ENCODE measurements at regions not wholly inside any gene's neighbourhood (a gene's known extent, or its start where the extent isn't known, plus 50 kb on each side); places are given as distances from the start of the nearest gene placed in this dataset.

DNA sequence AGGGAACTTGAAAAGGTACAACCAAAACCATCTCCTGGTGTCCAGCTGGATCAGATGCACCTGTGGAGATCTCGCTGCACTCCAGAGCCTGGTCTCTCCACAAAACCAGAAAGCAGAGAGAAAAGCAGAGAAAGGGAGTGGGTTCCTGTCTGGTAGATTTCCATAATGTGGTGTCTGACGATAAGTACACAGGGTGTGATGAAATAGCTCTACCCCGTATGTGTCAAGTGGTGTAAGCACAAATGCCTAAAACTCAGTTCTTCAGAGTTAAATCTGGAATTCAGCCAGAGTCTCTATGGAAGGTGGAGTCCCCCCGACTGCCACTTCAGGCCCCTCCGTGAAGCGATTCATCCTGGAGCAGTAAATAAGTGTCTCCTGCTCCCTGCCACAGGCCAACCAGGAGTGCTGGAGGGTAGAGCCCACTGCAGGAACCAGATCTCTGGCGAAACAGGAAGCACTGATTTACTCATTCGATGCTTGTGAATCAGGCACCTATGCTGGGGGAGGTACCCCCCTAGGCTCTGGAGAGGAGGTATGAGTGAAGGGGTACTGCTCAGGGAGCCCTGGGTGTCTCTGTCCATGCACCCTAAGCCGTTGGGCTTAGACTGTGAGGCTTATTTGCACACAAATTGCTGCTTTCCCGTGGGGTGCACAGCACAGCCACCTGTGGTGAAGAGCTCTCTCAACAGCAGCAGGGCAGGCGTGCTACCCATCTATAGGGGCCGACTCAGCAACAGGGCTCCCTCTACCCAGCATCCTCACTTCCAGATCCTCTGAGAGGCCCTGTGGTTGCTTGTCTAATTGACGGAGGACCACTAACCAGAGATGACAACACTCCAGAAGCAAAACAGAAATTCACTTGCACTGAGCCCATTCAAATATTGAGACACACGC is 97.1 kb upstream of the MYOCD start:
- H3K9ac ChIP-seq (ENCODE audit: control insufficient read depth, insufficient read depth, low read length): no peak overlapping the region
- no peaks in the 10 kb centered on the region; the same call in 1 of the 2 replicates for H3K4me1 ChIP-seq (ENCODE audit: control insufficient read depth, insufficient read depth, low read length)
- WGBS (ENCODE audit: insufficient coverage, insufficient replicate concordance, low lambda C conversion rate, missing lambda C conversion rate): 21% methylated on average over 14 of the region's 14 CpGs
- H3K4me3 ChIP-seq: no peak overlapping the region
- H3K4me2 ChIP-seq (ENCODE audit: control insufficient read depth, insufficient read depth): no peak overlapping the region
- FAIRE-seq: no peak
- H4K20me1 ChIP-seq (ENCODE audit: control insufficient read depth, insufficient read depth): no peaks in the 10 kb centered on the region
- H2AFZ ChIP-seq (ENCODE audit: control insufficient read depth, low read depth, low read length): no peak overlapping the region
- no peak for DNase-seq (ENCODE audit: low read depth, low spot score)
- CTCF ChIA-PET: interaction anchor here (1.9 kb wide), 1 partner anchor 23 kb away, joined by 6 read pairs; no protein-coding TSS in a partner anchor
- H3K27me3 ChIP-seq (replicated peaks in 1 of 2; ENCODE audit: control insufficient read depth in 2 of 2, insufficient read depth in 2 of 2, low read length in 1 of 2): no peaks in the 10 kb centered on the region
- SMC1A ChIA-PET (ENCODE audit: uncharacterized antibody, unreplicated experiment): no interaction called here
- no peaks in the 10 kb centered on the region for H3K36me3 ChIP-seq (ENCODE audit: control insufficient read depth in 2 of 2, insufficient read depth in 2 of 2, low read length in 1 of 2)
- POLR2A ChIA-PET: no interaction called here
- H3K27ac ChIP-seq (ENCODE audit: control insufficient read depth, insufficient read depth): no peak overlapping the region
- no TSS peak for BruUV-seq (replicated peaks)
- no peaks in the 10 kb centered on the region for H3K79me2 ChIP-seq (ENCODE audit: control insufficient read depth, insufficient read depth, low read length)
- RAD21 ChIA-PET (ENCODE audit: unreplicated experiment): no interaction called here
- no peak for ATAC-seq
- in situ Hi-C loops (cut with MboI): no loop called here
- intact Hi-C loops (cut with micrococcal nuclease; ENCODE audit: unreplicated experiment): no loop called here
- no peaks in the 10 kb centered on the region for H3K9me3 ChIP-seq (replicated peaks; ENCODE audit: control insufficient read depth, insufficient read depth, low read length)
- TF ChIP-seq, protein P1, sequence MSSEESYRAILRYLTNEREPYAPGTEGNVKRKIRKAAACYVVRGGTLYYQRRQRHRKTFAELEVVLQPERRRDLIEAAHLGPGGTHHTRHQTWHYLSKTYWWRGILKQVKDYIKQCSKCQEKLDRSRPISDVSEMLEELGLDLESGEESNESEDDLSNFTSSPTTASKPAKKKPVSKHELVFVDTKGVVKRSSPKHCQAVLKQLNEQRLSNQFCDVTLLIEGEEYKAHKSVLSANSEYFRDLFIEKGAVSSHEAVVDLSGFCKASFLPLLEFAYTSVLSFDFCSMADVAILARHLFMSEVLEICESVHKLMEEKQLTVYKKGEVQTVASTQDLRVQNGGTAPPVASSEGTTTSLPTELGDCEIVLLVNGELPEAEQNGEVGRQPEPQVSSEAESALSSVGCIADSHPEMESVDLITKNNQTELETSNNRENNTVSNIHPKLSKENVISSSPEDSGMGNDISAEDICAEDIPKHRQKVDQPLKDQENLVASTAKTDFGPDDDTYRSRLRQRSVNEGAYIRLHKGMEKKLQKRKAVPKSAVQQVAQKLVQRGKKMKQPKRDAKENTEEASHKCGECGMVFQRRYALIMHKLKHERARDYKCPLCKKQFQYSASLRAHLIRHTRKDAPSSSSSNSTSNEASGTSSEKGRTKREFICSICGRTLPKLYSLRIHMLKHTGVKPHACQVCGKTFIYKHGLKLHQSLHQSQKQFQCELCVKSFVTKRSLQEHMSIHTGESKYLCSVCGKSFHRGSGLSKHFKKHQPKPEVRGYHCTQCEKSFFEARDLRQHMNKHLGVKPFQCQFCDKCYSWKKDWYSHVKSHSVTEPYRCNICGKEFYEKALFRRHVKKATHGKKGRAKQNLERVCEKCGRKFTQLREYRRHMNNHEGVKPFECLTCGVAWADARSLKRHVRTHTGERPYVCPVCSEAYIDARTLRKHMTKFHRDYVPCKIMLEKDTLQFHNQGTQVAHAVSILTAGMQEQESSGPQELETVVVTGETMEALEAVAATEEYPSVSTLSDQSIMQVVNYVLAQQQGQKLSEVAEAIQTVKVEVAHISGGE (CRISPR knock-in tag; IDR thresholded peaks at IDR 0.05): no peak
- TF ChIP-seq, protein P2, sequence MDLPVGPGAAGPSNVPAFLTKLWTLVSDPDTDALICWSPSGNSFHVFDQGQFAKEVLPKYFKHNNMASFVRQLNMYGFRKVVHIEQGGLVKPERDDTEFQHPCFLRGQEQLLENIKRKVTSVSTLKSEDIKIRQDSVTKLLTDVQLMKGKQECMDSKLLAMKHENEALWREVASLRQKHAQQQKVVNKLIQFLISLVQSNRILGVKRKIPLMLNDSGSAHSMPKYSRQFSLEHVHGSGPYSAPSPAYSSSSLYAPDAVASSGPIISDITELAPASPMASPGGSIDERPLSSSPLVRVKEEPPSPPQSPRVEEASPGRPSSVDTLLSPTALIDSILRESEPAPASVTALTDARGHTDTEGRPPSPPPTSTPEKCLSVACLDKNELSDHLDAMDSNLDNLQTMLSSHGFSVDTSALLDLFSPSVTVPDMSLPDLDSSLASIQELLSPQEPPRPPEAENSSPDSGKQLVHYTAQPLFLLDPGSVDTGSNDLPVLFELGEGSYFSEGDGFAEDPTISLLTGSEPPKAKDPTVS (IDR thresholded peaks at IDR 0.05; ENCODE audit: low read depth, low read length): no peak
- TF ChIP-seq, protein P3, sequence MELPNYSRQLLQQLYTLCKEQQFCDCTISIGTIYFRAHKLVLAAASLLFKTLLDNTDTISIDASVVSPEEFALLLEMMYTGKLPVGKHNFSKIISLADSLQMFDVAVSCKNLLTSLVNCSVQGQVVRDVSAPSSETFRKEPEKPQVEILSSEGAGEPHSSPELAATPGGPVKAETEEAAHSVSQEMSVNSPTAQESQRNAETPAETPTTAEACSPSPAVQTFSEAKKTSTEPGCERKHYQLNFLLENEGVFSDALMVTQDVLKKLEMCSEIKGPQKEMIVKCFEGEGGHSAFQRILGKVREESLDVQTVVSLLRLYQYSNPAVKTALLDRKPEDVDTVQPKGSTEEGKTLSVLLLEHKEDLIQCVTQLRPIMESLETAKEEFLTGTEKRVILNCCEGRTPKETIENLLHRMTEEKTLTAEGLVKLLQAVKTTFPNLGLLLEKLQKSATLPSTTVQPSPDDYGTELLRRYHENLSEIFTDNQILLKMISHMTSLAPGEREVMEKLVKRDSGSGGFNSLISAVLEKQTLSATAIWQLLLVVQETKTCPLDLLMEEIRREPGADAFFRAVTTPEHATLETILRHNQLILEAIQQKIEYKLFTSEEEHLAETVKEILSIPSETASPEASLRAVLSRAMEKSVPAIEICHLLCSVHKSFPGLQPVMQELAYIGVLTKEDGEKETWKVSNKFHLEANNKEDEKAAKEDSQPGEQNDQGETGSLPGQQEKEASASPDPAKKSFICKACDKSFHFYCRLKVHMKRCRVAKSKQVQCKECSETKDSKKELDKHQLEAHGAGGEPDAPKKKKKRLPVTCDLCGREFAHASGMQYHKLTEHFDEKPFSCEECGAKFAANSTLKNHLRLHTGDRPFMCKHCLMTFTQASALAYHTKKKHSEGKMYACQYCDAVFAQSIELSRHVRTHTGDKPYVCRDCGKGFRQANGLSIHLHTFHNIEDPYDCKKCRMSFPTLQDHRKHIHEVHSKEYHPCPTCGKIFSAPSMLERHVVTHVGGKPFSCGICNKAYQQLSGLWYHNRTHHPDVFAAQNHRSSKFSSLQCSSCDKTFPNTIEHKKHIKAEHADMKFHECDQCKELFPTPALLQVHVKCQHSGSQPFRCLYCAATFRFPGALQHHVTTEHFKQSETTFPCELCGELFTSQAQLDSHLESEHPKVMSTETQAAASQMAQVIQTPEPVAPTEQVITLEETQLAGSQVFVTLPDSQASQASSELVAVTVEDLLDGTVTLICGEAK (IDR thresholded peaks at IDR 0.05; ENCODE audit: borderline replicate concordance): no peak
- TF ChIP-seq PML (IDR thresholded peaks at IDR 0.05; ENCODE audit: low read length) (no peak), MYC (IDR thresholded peaks at IDR 0.05; ENCODE audit: insufficient read depth, insufficient read length, insufficient replicate concordance, low read length, severe bottlenecking) (no peak)
- TF ChIP-seq, protein P4, sequence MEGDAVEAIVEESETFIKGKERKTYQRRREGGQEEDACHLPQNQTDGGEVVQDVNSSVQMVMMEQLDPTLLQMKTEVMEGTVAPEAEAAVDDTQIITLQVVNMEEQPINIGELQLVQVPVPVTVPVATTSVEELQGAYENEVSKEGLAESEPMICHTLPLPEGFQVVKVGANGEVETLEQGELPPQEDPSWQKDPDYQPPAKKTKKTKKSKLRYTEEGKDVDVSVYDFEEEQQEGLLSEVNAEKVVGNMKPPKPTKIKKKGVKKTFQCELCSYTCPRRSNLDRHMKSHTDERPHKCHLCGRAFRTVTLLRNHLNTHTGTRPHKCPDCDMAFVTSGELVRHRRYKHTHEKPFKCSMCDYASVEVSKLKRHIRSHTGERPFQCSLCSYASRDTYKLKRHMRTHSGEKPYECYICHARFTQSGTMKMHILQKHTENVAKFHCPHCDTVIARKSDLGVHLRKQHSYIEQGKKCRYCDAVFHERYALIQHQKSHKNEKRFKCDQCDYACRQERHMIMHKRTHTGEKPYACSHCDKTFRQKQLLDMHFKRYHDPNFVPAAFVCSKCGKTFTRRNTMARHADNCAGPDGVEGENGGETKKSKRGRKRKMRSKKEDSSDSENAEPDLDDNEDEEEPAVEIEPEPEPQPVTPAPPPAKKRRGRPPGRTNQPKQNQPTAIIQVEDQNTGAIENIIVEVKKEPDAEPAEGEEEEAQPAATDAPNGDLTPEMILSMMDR (IDR thresholded peaks at IDR 0.05 in 2 of 3, conservative IDR thresholded peaks at IDR 0.05 in 1 of 3; ENCODE audit: control insufficient read depth in 2 of 3, extremely low read depth in 1 of 3, insufficient read depth in 1 of 3, low read depth in 3 of 3, low read length in 3 of 3): no peak

All from GM12878 (cell line).